Activated CD4-positive, CD25-positive, alpha-beta regulatory T cell treated with anti-CD3 and anti-CD28 coated beads, Interleukin-2, amount 50 U/mL, for 24 hours (primary cell): ENCODE measurements at regions not wholly inside any gene's neighbourhood (a gene's known extent, or its start where the extent isn't known, plus 50 kb on each side); places are given as distances from the start of the nearest gene placed in this dataset.
"Not testable (repeated sequence)": the region's sequence is repeated elsewhere in the genome, so short reads cannot be mapped to it uniquely, and the experiment has no call there.

Experiments
- ATAC-seq, 2 donors: fragments of 150-1000 bp; cut with Tn5 transposase; one replicate each; pipeline ENCODE4 v1.10.0; 2021; ENCODE audit warnings: mild to moderate bottlenecking in 1 of 2, moderate library complexity in 1 of 2

GRCh38 chr2:189231719-189232323 is 52.3 kb upstream of the COL5A2 start:
- no peak for ATAC-seq

DNA sequence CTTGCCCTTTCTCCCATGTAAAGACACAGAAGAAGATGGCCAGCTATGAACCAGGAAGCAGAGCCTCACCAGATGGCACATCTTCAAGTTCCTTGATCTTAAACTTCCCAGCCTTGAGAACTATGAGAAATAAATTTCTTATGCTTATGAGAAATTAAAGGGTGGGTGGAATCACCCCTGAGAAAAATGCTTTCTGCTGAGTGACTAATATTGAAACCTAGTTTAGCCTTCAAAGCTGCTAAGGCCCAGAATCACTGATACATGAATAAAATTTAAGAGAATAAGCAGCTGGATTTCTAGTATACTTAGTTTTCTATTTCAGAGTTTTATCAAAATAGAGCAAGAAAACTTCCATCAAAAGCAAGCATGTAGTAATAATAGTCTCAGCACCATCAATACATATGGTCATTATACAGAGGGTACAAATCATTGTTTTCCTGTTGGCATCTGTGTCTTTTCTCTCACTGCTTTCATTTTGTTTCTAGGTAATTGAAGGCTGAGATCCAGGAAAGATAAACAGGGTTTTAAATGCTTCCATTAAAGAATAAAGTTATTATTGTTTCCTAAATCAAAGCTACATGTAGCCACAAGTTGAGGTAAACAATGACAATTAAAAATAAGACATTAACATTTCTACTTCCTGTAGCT is 53.3 kb upstream of the COL5A2 start:
- ATAC-seq: no peak

DNA sequence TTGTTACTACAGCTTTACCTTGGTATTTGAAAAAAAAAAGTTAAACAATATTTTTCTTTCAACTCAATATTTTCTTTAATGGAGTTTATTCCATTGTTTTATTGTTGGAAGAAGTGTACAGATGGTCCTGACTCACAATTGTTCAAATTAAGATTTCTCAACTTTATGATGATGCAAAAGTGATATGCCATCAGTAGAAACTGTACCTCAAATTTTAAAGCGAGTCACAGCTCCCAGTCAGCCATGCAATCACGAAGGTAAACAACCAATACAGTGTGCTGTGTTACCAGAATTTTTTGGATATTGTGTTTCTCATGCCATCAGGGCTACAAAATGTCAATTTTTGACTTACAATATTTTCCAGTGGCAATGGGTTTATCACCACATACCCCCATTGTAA is 54.0 kb upstream of the COL5A2 start:
- no peak for ATAC-seq

GRCh38 chr2:189234991-189235390 is 55.4 kb upstream of the COL5A2 start:
- no peak for ATAC-seq

DNA sequence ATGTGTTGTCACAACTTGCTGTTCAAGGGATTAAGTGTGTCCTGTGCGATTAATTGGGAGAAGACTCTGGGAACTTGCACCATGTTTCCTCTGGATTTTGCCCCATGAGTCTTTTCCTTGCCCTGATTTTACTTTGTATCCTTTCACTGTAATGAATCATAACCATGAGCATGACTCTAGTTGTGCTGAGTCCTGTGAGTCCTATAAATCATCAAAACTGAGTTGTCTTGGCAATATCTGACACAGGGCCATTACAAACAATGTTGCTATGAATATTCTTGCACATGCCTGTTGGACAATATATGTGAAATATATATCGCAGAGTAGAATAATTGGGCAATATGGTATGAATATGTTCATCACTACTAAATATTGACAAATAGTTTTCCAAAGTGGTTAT is 56.5 kb upstream of the COL5A2 start:
- no peak for ATAC-seq

DNA sequence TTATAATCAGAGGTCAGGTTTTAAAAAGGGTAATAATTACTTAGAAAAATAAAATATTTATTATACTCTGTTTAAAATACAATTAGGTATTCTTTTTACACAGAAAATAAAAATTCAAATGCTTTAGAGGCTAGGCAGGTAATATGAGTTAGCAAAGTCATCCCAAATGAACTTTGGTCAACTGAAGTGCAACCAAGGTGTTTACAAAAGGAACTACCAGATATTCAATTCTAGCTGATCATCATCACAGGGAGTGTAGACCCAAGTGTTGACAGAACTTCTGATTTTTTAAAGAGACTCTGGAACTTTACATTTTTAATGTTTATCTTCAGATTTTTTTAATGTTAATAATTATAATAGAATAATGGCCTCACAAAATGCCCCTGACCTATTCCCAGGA is 59.3 kb upstream of the COL5A2 start:
- no peak for ATAC-seq

DNA sequence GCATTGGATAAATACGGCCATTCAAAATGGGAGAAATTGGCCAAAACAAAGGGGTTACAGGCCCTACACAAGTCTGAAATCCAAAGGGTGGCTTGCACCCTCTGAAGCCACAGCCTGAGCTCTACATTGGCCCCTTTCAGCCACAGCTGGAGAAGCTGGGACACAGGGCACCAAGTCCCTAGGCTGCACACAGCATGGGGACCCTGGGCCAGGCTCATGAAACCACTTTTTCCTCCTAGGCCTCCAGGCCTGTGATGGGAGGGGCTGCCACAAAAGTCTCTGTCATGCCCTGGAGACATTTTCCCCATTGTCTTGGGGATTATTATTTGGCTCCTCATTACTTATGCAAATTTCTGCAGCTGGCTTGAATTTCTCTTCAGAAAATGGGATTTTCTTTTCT is 64.3 kb upstream of the COL5A2 start:
- ATAC-seq: not testable (repeated sequence)

DNA sequence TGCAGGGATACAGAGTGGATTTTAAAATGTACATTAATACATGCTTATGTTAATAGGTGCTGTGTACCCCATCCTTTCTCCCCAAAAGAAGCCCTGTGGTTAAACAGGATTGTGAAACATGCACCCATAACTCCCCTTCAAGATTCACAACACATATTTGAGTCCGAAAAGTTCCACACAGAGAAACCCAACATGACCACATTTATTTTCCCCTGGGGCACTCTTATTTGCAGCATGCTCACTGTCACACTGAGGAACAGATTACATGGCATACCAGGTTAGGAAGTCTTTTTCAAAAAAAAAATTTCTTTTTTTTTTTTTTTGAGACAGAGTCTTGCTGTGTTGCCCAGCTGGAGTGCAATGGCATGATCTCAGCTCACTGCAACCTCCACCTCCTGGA is 67.7 kb upstream of the COL5A2 start:
- ATAC-seq: no peak

DNA sequence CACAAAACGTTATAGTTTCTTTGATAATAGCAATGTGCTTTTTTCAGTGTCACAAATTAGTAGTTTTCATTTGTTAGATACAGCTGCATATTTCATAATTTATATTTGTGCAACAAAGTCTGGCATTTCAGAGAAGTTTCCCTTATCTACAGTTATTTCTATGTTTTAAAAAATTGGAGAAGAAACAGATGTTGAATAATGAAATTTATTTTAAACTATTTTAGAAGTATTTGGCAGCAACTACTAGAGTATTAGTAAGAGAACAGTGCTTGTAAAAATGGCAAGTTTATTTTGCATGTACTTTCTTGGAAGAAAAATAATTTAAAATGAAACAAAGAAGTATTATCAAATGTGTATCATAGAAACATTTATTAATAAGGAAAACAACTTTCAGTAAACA is 68.6 kb upstream of the COL5A2 start:
- ATAC-seq: no peak

DNA sequence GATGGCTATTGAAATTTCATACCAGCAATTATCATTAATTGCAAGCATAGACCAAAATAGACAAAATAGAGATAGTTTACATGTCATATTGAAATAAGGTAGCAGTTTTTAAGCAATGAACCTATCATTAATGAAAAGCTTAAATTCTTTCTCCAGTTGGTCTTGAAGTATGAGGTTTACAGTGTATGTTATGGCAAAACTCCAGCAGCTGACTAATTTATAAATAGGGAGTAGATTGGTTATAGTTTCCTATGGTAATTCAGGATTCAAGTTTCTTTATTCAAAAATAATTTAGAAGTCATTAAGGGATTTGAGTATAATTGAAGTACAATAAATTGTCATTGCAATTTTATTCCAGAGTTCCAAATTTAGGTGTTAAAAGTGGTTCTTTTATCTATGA is 69.6 kb upstream of the COL5A2 start:
- no peak for ATAC-seq

DNA sequence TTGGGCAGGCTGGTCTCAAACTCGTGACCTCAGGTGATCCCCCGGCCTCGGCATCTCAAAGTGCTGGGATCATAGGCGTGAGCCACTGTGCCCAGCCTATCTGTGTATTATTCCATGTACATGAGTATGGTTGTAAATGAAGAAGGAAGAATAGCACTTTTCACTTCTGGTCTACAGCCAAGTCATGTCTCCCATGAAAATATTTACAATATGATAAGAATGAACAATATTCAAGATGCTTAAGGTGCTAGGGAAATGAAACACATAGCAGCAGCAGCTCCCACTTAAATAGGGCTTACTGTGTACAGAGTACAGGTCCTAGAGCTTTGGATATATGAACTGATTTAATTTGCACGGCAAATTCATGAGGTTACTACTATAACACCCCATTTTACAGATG is 70.3 kb upstream of the COL5A2 start:
- ATAC-seq: no peak

- no peak for ATAC-seq
These were observed 73.6 kb upstream of the COL5A2 start for GRCh38 chr2:189252991-189253675.

GRCh38 chr2:189253836-189254235 is 74.3 kb upstream of the COL5A2 start:
- no peak for ATAC-seq

GRCh38 chr2:189254268-189254883 is 74.8 kb upstream of the COL5A2 start:
- no peak for ATAC-seq

DNA sequence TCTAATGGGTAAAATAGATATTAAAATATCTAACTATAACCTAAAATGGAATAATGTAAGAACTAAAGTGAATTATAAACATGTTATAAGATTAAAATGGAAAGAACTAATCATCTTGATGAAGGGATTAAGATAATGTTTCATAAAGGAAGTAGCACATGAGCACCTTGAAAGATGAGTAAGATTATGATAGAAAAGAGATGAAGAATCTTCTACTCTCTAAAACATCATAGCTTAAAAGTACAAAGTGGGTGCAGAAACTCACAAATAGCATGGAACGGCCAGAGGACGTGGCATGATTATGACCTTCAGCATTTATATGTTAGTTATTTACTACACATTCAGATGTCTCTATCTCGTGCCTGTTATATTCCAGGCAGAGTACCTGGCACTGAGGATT is 76.2 kb upstream of the COL5A2 start:
- peak; percentile 57 to 66 for ATAC-seq

DNA sequence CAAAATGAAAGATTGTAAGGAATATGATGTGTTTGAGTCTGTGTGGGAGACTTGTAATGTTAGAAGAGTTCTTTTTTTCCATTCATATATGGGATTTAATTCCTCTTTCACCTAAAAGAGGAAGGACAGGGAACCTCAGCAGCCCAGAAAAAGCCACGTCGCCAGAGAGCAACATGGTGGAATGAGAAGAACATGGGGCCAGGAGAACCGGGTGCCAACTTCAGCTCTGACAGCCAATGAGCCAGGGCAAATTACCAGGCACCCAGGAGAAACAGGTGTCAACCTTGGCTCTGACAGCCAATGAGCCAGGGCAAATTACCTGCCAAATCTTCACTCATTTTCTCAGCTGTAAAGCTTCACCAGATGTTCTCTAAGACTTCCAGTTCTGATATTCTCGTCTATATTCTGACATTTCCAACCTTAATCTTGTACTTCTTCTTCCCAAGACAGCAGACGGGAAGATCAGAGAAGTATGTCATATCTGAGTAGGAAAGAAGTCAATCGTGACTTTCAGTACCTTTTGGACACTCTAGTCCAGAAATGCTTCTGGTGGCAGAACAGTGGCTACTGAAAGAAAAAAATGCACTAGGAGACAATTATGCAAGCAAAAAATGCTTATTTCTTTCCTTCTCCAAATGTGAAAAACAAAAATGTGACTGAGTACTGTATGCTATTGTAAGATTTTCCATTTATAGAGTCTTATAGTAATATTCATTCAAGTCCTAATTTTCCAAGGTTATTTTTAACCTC is 79.2 kb upstream of the COL5A2 start:
- ATAC-seq: no peak

DNA sequence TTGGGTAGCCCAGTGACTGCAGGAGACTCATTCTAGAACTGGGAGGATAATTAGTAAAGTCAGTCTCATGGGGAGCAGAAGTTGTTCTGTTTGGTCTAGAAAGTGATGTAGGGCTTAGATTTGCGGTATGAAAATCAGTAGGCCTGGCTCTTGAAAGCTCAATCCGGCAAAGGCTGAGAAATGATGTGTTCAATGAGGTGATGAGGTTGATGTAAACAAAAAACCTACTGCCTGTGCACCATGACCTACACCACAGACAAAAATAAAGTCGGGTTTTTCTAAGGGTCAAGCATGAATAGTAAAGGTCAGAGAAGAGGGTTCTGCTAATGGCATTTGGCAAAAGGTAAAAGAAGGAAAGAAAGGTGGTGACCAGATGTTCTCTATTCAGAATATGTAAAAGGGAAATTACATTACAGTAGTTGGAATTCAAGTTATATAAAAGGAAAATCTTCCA is 80.8 kb upstream of the COL5A2 start:
- no peak for ATAC-seq

- ATAC-seq: no peak
These were observed 81.9 kb upstream of the COL5A2 start for GRCh38 chr2:189261431-189261841.

DNA sequence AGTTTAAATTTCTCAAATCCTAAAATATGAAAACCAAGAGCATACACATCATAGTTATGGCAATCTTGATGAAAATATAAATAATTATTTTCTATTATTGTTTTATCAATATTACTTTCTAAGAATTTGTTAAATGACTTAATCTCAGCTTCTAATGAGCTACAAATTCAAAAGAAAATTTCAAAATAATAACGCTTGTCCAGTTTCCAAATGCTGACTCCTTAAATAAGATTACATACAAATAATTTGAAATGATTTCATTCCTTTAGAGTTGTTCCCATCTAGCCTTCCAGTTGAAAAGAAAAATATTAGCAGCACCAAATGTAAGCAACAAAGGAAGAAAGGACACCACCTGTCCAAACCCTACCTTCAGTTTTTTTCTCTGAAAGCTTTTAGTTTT is 82.4 kb upstream of the COL5A2 start:
- ATAC-seq: no peak

DNA sequence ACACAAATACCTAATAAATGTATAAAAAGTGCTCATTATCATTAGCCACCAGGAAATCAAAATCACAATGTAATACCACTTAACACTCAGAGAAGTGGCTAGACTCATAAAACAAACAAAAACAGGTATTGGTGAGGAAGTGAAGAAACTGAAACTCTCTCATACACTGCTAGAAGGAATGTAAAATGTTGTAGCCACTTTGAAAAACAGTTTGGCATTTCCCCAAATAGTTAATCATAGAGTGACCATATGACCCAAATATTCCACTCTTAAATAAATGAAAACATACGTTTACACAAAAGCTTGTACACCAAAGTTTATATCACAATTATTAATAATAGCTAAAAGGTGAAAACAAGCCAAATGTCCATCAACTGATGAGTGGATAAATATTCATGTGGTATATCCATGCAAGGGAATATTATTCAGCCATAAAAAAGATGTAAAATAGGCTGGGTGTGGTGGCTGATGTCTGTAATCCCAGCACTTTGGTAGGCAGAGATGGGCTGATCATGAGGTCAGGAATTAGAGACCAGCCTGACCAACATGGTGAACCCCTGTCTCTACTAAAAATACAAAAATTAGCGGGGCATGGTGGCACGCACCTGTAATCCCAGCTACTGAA is 86.2 kb upstream of the COL5A2 start:
- ATAC-seq: no peak

DNA sequence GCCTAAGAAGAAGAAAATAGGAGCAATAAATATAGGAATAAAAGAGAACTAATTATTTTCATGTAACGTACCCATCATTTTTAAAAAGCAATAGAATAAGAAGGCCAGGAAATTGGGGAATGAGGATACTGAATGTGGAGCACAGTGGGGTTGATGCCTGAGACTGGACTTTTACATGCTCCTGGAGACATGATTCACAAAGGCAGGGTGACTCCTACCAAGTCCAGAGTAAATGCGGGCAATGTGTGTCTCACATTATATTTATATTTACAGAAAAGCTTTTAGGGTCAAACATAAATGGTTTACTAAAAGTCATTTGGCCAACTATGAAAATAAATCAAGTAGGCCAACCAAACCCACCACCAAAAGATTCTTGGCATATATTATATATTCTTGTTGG is 87.9 kb upstream of the COL5A2 start:
- ATAC-seq: no peak

DNA sequence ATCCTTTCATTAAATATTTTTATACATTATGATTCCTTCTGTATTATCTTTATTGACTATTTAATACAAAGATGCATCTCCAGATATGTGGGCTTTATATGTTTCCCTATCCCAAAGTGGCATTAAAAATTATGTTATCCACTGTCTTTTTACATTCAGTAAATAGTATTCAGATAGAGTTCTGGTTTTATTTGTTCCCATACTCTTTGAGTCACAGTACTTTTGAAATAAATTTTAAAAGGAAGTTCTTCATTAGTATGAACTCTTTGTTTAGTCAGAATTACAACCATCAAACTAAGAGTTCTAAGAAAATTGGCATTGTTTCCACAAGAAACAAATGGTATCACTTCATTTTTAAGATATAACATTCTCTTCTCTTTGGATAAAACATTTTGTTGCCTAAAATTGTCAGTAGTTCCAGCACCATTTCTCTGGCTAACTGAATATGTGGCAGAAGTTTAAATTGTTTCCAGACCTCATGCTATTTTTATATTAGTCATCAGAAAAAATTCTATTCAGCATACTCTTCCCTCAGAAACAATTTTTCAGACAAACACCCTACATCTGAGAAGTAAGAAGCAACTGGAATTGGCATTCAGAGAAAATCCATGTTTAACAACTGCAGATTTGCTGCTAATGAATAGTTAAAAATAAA is 88.5 kb upstream of the COL5A2 start:
- no peak for ATAC-seq
